Endometrium (tissue), 2 donors: ENCODE measurements at regions not wholly inside any gene's neighbourhood (a gene's known extent, or its start where the extent isn't known, plus 50 kb on each side); places are given as distances from the start of the nearest gene placed in this dataset.
"Not testable (repeated sequence)": the region's sequence is repeated elsewhere in the genome, so short reads cannot be mapped to it uniquely, and the experiment has no call there.

Experiments
- FAIRE-seq: peaks from 2 replicates; lab custom pipeline; 2012; peaks lifted over from hg19 to GRCh38; lab: Jason Lieb, UNC
- donor health status: control.
- donor health status: control.

- no peak for FAIRE-seq
Measured at GRCh38 chr6:4412077-4412476, 276.7 kb upstream of the ECI2 start.

- FAIRE-seq: not testable (repeated sequence)
Measured at GRCh38 chr6:4407710-4408109, 272.3 kb upstream of the ECI2 start.

DNA sequence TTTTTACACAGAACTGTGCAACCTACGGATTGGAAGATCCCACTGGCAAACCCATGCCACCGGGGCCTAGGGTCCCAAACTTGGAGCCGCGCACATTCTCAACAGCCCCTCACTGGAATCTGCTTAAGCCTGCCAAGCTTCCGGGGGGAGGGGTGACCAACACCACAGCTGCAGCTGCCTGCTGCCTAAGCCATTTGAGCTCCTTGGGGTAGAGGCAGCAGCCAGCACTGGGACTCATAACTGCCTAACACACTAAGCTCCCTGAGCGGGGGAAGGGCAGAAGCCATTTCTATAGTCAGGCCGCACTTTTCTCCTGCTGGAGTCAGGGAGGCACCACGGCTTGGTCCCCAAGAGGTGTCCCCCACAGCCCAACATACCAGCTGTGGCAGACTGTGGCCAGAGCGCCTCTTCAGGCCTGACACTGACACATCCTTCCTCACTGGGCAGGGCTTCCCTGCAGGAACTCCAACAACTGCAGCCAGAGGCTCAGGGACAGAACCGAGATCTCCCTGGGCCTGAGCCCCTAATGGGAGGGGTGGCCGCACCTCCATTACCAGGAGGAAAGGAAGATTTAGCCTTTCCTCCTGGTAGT is 270.3 kb upstream of the ECI2 start:
- FAIRE-seq: no peak

DNA sequence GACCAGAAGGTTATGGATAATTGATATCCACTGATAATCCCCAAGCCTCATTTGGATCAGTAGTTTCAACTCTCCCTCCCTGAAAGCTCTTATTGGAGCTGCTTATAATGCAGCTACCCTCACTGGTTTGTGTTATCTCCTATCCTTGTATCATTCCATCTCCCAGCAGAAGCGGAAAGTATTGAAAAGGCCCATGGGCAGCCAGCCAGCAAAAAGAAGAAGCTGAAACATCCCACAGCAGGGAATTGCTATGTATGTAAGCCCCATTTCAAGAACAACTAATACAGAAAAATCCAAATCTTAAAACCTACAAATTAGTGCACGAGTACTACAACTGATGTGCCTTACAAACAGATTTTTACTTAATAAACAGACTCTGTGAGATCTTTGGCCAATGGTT is 269.0 kb upstream of the ECI2 start:
- no peak for FAIRE-seq

DNA sequence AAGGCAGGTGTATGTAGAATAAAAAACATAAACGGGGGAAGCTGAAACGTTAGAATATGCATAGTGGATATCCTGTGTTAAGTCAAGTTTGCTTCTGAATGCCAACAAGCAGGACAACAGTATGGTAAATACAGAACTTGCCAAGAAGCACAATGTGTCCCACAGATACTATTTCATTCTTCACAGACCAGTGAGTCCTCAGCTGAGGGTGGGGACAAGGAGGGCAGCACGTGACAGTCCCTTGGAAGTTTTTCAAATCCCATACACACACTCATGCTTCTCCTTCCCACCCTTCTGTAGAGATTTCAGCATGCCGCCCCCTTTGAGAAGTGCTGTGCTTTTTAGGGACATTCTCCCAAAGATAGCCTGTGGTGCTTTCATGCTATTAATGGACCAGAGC is 268.5 kb upstream of the ECI2 start:
- no peak for FAIRE-seq

- no peak for FAIRE-seq
Measured at GRCh38 chr6:4403023-4403752, 267.8 kb upstream of the ECI2 start.

- no peak for FAIRE-seq
Measured at GRCh38 chr6:4402477-4402976, 267.2 kb upstream of the ECI2 start.

DNA sequence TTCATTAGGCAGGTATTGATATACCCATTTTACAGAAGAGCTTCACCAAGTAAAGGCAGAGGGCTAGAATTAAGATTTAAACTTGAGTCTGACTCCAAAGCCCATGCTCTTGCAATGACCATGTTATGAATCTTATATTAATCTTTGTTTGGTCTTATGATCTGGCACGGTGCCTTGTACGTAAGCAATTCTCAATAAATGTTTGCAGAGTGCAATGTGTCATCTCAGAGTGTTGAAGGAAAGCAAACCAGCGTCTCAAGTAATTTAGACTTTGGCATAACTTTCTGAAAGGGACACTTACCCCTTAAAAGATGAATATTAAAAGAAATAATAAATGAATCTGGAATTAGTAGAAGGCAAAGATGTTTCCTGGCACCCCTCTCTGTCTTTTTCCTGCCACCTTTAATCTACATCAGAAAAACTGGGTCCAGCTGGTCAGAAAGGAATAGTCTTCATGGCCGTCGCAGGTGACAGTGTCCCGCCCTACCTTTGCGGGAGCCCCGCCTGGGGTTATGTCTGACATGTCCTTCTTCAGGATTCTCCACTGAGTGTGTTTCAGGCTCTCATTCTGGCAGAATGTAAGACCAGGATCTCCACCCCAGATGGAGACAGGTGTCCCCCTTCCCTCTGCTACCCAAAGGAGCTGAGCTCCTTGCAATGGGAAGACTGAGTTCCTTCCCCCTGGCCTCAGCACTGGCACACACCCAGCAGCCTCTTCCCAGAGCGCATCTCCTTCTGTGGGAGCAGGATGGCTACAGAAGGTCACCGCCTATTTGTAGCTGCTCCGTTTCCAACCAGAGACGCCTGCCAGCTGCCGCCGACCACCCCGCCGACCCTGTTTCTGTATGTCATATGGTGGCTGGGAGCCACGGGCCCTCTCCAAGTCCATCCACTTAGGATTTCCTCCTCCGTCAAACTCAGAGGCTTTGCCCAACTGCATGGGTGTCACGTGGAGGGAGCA is 266.3 kb upstream of the ECI2 start:
- no peak for FAIRE-seq

GRCh38 chr6:4399656-4400055 is 264.3 kb upstream of the ECI2 start:
- no peak for FAIRE-seq

DNA sequence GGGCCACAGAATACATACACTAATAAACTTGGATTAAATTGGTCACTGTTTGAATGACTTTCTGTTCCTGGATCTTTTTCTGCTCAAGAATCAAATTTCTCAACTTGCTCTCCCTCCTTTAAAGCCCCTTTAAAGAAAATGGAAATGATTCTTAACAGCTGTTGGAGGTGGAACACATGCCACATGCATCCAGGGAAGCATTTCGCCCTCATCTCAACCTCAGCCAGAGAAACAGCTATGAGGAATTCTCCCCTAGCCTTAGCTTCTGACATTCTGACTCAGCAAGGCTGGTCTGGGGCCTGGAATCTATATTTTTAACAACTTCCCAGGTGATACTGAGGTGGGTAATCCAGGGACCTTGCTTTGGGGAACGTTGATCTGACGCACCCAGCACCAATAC is 263.4 kb upstream of the ECI2 start:
- no peak for FAIRE-seq

- no peak for FAIRE-seq
Measured at GRCh38 chr6:4397307-4397706, 261.9 kb upstream of the ECI2 start.

GRCh38 chr6:4396044-4396443 is 260.7 kb upstream of the ECI2 start:
- FAIRE-seq: no peak

GRCh38 chr6:4395386-4395785 is 260.0 kb upstream of the ECI2 start:
- no peak for FAIRE-seq

DNA sequence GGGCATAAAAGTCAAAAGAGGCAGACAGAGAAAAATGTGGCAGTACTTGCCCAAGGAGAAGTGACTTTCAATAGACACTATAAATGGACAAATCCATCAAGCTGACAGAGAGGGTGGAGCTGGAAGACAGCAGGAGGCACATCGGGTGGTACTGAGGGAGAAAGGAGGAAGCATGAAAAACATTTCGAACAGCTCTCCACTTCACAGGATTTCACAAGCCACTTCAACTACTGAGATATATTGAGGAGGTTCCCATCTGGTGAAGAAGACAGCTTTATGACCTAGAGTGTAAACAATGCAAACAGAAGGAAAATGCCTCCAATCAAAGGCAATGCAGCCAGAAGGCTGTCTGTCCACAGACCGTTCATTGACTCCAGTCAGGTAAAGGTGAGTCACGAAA is 259.4 kb upstream of the ECI2 start:
- no peak for FAIRE-seq

DNA sequence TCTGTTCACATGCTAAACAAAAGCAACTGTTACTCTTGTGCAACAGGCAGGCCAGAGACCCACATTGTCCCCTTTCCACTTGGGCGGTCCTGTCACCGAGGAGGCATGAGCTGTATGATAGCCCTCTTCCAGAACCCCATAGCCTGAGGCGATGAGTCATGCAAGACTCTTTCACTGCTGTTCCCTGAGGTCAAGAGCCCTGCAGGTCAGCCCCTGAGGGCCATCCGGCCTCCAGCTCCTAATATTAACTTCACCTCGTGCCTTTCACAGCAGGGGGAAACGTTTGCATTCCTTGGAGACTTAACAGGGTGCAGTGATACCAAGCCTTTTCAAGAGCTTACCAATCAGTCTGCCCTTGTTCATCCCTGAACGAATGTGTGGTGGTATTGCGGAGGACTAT is 253.3 kb upstream of the ECI2 start:
- no peak for FAIRE-seq

DNA sequence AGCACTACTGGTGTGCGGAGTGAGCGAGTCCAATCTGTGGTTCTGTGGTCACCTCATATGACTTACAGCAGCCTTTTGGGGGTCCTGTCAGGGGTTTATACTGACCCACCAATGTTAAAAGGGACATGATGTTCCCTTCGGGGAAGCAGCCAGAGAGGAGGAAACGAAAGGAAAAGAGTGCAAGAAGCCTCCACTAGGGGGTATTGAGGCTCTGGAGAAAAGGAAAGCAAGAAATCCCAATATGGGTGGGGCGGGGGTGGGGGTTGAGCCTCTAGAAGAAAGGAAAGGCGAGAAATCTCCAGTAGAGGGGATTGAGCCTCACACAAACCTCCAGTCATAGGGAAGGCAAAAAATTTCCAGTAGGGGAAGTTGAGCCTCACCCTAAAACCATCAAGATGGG is 249.3 kb upstream of the ECI2 start:
- no peak for FAIRE-seq

DNA sequence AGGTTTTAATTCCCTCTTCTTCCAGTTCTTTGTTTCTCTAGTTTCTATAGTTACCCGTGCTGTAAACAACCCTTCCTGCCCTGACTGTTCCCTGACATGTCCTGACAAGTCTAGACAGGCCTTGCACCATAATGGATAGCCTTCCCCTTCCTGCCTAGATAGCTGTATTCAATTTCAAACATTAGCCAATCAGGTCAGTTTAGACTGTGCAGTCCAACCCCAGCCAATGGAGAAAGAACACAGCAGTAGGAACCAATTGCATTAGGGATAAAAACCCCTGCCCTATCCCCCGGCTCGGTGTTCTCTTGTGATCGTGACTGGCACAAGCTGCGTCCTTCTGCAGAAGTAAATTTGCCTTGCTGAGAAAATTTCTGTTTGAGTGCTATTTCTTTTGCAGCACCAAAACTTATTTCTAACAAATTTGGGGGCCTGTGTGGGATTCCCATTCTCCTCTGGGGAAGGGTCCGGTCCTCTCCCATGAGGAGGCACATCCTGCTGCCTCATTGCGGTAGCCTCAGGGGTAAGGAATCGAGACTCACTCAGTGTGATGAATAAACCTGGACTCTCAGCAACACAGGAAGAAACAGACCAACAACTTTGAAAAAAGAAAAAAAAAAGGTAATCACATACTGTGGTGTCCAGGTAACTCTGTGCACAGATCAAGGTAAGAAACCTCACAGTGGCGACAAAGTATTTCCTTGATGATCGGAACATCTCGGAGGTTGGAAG is 248.7 kb upstream of the ECI2 start:
- no peak for FAIRE-seq

- no peak for FAIRE-seq
Measured at GRCh38 chr6:4382362-4382853, 247.0 kb upstream of the ECI2 start.

- FAIRE-seq: no peak
Measured at GRCh38 chr6:4381381-4381780, 246.0 kb upstream of the ECI2 start.

- FAIRE-seq: no peak
Measured at GRCh38 chr6:4380881-4381281, 245.5 kb upstream of the ECI2 start.

- no peak for FAIRE-seq
Measured at GRCh38 chr6:4379958-4380357, 244.6 kb upstream of the ECI2 start.
